Activated CD8-positive, alpha-beta memory T cell treated with anti-CD3 and anti-CD28 coated beads, Interleukin-2, amount 10 ng/mL, durations not matched to agents 7 days and 5 days (primary cell): ENCODE measurements at regions not wholly inside any gene's neighbourhood (a gene's known extent, or its start where the extent isn't known, plus 50 kb on each side); places are given as distances from the start of the nearest gene placed in this dataset.
A peak's percentile ranks its signal among the peaks of the same experiment; 100 is the strongest.

Source experiments
- ATAC-seq: fragments of 150-1000 bp; cut with Tn5 transposase; one replicate; pipeline ENCODE4 v1.10.0; 2021; ENCODE audit warnings: moderate library complexity
- CTCF ChIA-PET: fragments of 350-600 bp; sonication (Branson Sonifier 250); formaldehyde crosslinking; loops from one replicate; lab custom pipeline; 2021; ENCODE audit warnings: antibody characterized with exemption; lab: Charles Lee
- DNase-seq: peaks from one replicate; pipeline ENCODE4 v3.0.0-alpha.2; 2020
- H3K27ac Mint-ChIP-seq: one replicate; pipeline ENCODE4 v1.8.0; 2021; ENCODE audit warnings: mild to moderate bottlenecking, mixed read lengths
- H3K27me3 Mint-ChIP-seq: one replicate; pipeline ENCODE4 v1.8.0; 2021; ENCODE audit warnings: mixed read lengths
- H3K36me3 Mint-ChIP-seq: one replicate; pipeline ENCODE4 v1.8.0; 2021; ENCODE audit warnings: mild to moderate bottlenecking, mixed read lengths
- H3K4me1 Mint-ChIP-seq: one replicate; pipeline ENCODE4 v1.8.0; 2021; ENCODE audit warnings: mixed read lengths
- H3K4me3 Mint-ChIP-seq: one replicate; pipeline ENCODE4 v1.8.0; 2021; ENCODE audit warnings: mild to moderate bottlenecking, moderate library complexity, mixed read lengths
- H3K9me3 Mint-ChIP-seq: one replicate; pipeline ENCODE4 v1.8.0; 2022; ENCODE audit warnings: low read depth, mixed read lengths

- CTCF ChIA-PET: no interaction called here
- Mint-ChIP-seq H3K4me3 (no peak overlapping the region), H3K9me3 (no peaks in the 10 kb centered on the region), H3K4me1 (no peaks in the 10 kb centered on the region), H3K36me3 (no peaks in the 10 kb centered on the region), H3K27ac (no peak overlapping the region), H3K27me3 (no peaks in the 10 kb centered on the region)
- DNase-seq: peak; percentile 42
- no peak for ATAC-seq
These were observed 169.2 kb upstream of the IRF2BP2 start for GRCh38 chr1:234779160-234779538.

DNA sequence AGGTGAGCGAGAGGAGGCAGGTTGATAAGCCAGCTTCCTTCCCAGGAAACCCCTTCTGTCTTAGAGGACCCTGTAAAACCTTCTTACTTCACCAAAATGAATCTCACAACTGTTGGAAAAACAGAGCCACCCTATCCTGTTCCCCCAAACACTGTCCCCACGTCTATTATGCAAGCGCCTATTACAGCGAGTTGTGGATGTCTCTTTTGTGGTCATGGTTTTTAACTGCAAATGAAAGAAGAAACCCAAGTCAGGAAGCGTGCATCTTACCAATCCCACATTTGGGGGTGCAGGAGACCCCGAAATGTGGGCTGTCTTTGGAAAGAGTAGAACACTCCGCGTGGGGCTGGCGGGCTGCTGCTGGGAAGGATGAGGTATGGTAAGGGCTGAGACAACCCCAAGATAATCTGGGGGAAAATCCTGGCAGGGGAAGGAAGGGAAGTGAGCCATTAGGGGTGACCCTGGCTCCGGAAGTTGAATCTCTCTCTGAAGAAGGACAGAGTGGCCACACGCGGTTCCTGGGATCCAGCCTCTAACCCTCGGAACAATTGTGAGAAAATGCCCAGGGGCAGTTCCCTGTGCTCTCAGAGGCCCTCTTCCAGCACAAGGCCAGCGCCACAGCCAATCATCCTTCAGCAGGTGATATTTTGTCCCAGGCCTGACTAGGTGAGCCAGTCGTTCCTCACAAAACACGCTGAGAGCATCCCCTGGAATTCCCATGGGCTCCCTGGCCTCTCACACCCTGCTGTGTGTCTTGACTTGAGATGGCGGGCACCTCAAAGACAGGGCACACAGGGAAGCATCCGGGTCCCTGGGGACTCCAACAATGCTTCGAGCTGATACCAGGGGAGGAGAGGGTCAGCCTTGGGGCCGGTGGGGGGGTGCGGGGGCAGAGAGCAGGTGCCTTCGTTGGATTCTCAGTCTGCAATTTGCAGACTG is 168.5 kb upstream of the IRF2BP2 start:
- Mint-ChIP-seq H3K4me1 (no peaks in the 10 kb centered on the region), H3K4me3 (no peak overlapping the region), H3K27ac (no peak overlapping the region), H3K27me3 (no peaks in the 10 kb centered on the region), H3K9me3 (no peaks in the 10 kb centered on the region), H3K36me3 (no peaks in the 10 kb centered on the region)
- DNase-seq: peak; percentile 51
- peak; percentile 38 for ATAC-seq
- CTCF ChIA-PET: no interaction called here

DNA sequence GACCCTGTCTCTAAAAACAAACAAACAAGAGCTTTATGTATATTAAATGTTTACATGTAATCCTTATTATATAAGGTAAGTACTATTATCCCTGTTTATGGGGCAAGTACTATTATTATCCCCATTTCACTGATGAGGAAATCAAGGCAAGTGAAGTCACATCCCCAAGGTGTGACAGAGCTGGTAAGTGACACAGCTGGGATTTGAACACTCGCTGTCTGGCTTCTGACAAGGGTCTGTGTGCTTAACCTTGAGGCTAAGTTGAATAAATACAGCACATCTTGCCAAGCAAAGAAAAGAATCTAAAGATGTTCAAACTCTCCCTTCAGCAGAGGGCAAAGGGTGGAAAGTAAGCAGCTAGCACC is 167.9 kb upstream of the IRF2BP2 start:
- no peak for ATAC-seq
- peak; percentile 42 for DNase-seq
- Mint-ChIP-seq H3K4me1 (peaks cover 2% of the 10 kb centered on the region), H3K4me3 (no peak overlapping the region), H3K27ac (no peak overlapping the region), H3K27me3 (no peaks in the 10 kb centered on the region), H3K9me3 (no peaks in the 10 kb centered on the region), H3K36me3 (peaks cover 2% of the 10 kb centered on the region)
- CTCF ChIA-PET: no interaction called here

DNA sequence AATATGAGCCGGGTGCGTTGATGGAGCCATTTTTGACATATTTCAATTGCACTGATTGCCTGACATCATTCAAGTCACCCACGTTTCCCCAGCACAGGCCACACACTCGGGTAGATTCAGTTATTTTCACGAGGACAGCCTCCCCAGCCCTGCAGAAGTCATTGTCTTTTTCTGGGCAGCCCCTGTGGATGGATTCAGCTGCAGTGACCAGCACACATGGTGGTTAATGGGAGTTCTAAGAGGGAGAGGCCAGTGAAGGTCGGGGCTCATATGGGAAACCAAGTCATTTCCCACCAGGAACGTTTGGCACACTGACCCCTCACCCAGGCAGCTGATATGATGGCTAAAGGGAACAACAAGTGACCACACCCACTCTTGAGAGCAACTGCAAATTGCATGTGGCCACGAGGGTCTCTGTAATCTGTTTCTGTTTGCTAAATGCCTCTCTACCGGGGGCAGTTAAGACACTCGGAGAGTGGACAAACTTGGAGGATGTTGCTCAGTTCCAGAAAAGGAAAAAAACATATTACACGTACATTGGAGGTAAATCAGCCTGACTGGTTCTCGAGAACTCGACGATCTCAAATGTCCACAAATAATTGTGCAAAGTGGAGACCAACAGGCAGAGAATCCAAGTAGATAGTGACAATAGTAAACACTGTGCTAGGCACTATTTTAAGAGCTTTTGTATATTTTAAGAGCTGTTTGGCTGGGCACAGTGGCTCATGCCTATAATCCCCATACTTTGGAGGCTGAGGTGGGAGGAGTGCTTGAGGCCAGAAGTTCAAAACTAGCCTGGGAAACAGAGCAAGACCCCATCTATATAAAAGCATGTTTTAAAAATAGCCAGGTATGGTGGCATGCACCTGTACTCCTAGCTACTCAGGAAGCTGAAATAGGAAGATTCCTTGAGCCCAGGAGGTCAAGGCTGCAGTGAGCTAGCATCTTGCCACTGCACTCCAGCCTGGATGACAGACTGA is 167.2 kb upstream of the IRF2BP2 start:
- Mint-ChIP-seq H3K4me1 (peaks cover 9% of the 10 kb centered on the region), H3K36me3 (peaks cover 2% of the 10 kb centered on the region), H3K27me3 (no peaks in the 10 kb centered on the region), H3K4me3 (no peak overlapping the region), H3K27ac (no peak overlapping the region), H3K9me3 (no peaks in the 10 kb centered on the region)
- CTCF ChIA-PET: no interaction called here
- DNase-seq (peak; percentile 42), ATAC-seq (no peak)

DNA sequence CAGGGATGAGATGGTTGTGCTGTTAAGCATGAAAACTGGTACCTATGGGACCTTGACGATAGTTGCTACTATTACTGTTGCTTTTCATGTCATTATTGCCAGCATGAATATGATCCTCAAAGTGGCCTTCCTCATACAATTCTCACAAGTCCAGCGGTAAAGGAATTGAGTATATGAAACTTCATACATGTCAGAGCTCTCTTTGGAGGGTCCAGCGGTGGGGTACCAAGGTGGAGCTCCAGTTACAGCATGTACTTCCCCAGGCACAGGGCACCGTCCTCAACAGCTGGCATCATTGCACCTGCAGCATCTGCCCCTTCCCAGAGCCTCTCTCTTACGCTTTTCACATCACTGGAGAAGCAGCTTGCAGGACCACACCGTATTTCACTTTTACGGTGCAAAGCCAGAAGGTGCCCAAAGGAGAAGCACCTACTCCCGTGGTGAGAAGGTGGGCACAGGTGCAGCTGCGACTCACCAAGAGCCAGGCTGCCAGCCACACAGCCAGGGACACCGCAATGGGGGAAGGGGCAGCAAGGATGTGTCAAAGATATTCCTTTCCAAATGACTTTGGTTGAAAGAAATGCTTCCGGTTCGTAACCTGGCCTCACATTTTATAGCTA is 166.4 kb upstream of the IRF2BP2 start:
- DNase-seq (peak; percentile 52), ATAC-seq (no peak)
- Mint-ChIP-seq H3K4me3 (no peak overlapping the region), H3K27ac (no peak overlapping the region), H3K4me1 (peaks cover 17% of the 10 kb centered on the region), H3K27me3 (no peaks in the 10 kb centered on the region), H3K36me3 (peaks cover 2% of the 10 kb centered on the region), H3K9me3 (no peaks in the 10 kb centered on the region)
- CTCF ChIA-PET: interaction anchor here (1.3 kb wide), 1 partner anchor 467 kb away, joined by 3 read pairs; no protein-coding TSS in a partner anchor

DNA sequence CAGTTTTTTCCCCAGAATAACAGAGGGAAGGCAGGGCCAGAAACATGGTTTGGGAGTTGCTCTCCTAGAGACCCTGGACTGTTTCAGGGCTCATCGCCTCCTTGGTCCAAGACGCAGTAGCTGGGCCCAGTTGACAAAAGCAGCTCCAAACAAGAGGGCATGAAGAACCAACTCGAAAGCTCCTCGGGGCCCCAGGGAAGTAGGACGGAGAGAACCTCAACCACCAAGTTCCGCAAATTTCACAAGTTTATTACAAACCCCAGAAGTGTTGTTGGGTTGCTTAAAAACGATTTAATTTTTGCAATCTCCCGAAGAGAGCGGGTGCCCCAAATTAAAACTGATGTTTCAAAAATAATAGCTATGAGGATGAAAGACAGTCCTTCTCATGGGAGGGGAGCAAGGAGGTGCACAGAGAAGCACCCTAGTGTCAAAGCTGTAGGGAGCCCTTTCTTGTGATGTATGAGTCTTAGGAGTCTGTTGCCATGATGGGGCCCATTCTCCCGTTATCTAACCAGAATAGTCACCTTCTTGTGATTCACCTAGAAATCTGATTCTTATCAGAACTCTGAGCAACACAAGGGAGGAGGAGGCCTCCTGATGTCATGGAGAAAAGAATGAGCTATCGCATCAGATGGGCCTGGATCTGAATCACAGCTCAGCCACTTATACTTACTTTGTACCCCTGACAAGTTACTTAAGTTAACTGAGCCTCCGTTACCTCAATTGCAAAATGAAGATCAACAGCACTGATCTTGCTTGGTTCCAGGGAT is 165.7 kb upstream of the IRF2BP2 start:
- Mint-ChIP-seq H3K9me3 (no peaks in the 10 kb centered on the region), H3K4me3 (no peak overlapping the region), H3K27ac (no peak overlapping the region), H3K36me3 (peaks cover 2% of the 10 kb centered on the region), H3K27me3 (no peaks in the 10 kb centered on the region), H3K4me1 (peaks cover 21% of the 10 kb centered on the region)
- CTCF ChIA-PET: interaction anchor here (1.3 kb wide), 1 partner anchor 466 kb away, joined by 3 read pairs; no protein-coding TSS in a partner anchor
- DNase-seq (peak; percentile 38), ATAC-seq (no peak)

GRCh38 chr1:234774971-234775370 is 165.0 kb upstream of the IRF2BP2 start:
- Mint-ChIP-seq H3K27ac (no peak overlapping the region), H3K4me1 (peaks cover 25% of the 10 kb centered on the region), H3K9me3 (no peaks in the 10 kb centered on the region), H3K4me3 (no peak overlapping the region), H3K27me3 (no peaks in the 10 kb centered on the region), H3K36me3 (peaks cover 2% of the 10 kb centered on the region)
- peak; percentile 34 for DNase-seq
- CTCF ChIA-PET: interaction anchor here (1.3 to 1.7 kb wide), 2 partner anchors 309 to 465 kb away, joined by 3 read pairs; no protein-coding TSS in a partner anchor
- no peak for ATAC-seq

DNA sequence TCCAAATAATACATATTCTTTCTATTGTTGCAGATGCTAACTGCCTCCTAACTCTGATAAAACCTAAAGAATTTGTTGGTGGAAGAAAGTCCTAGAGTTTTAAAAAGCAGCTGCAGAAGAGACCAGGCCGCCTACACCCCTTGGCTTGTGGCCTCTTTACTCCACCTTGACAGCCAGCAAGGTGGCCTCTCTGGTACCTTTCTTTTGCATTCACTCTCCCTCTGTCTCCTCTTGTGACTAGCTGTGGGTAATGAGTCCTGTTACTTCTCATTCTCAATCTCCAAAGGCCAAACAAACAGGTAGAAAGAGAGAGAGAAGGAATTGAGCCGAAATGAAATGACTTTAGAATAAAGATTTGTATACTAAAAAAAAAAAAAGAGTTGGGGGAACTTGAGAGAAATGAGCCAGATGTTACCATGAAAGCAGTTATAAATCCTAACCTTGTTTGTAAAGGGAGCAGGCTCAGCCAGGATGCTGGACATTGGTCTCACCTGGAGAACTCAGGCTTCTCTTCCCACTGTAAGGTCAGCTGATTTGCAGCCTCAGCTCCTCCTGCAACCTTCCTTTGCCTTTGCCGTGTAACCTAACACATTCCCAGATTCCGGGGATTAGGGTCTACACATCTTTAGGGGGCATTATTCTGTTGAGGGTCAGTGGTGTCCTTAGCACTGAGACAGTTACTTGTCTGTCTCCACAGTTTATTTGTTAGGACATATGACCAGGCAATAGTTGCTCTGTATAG is 164.1 kb upstream of the IRF2BP2 start:
- H3K4me3 Mint-ChIP-seq: no peak overlapping the region
- H3K27ac Mint-ChIP-seq: peak overlapping the region; percentile 10
- ATAC-seq (no peak), DNase-seq (peak; percentile 26)
- CTCF ChIA-PET: interaction anchor here (1.7 kb wide), 1 partner anchor 310 kb away, joined by 3 read pairs; no protein-coding TSS in a partner anchor
- H3K27me3 Mint-ChIP-seq: no peaks in the 10 kb centered on the region
- H3K36me3 Mint-ChIP-seq: peaks cover 2% of the 10 kb centered on the region
- no peaks in the 10 kb centered on the region for H3K9me3 Mint-ChIP-seq
- H3K4me1 Mint-ChIP-seq: peaks cover 28% of the 10 kb centered on the region

GRCh38 chr1:234772345-234773147 is 162.6 kb upstream of the IRF2BP2 start:
- H3K4me3 Mint-ChIP-seq: peak overlapping the region; percentile 54
- H3K9me3 Mint-ChIP-seq: no peaks in the 10 kb centered on the region
- DNase-seq: peak; percentile 96
- CTCF ChIA-PET: interaction anchor here (0.6 to 2.5 kb wide), 10 partner anchors 9 to 311 kb away, joined by 3 to 7 read pairs (median 4); no protein-coding TSS in a partner anchor
- H3K36me3 Mint-ChIP-seq: peaks cover 2% of the 10 kb centered on the region
- H3K27me3 Mint-ChIP-seq: no peaks in the 10 kb centered on the region
- ATAC-seq: peak; percentile 96
- peak overlapping the region; percentile 84 for H3K27ac Mint-ChIP-seq
- H3K4me1 Mint-ChIP-seq: peaks cover 44% of the 10 kb centered on the region

- Mint-ChIP-seq H3K36me3 (peaks cover 2% of the 10 kb centered on the region), H3K4me3 (peak overlapping the region; percentile 54), H3K4me1 (peaks cover 44% of the 10 kb centered on the region), H3K9me3 (no peaks in the 10 kb centered on the region), H3K27me3 (no peaks in the 10 kb centered on the region), H3K27ac (peak overlapping the region; percentile 84)
- peak; percentile 36 for DNase-seq
- CTCF ChIA-PET: interaction anchor here (1.0 to 2.5 kb wide), 8 partner anchors 8 to 312 kb away, joined by 3 to 7 read pairs (median 5); no protein-coding TSS in a partner anchor
- no peak for ATAC-seq
These were observed 161.8 kb upstream of the IRF2BP2 start for GRCh38 chr1:234771642-234772344.
